ENCODE measurements at regions not wholly inside any gene's neighbourhood (a gene's known extent, or its start where the extent isn't known, plus 50 kb on each side); places are given as distances from the start of the nearest gene placed in this dataset.

- H3K9me3 Mint-ChIP-seq = peaks cover 0 to 3% (median 2%) of the 10 kb centered on the region in 3 donors
- H3K36me3 Mint-ChIP-seq = peaks cover 2% of the 10 kb centered on the region
- no peaks in the 10 kb centered on the region for H3K27me3 Mint-ChIP-seq
- no peaks in the 10 kb centered on the region for H3K4me1 Mint-ChIP-seq
- no peak overlapping the region for H3K27ac Mint-ChIP-seq
- H3K4me3 Mint-ChIP-seq = no peak overlapping the region
Measured at GRCh38 chr17:71405101-71405500, 715.7 kb upstream of the SOX9 start.

GRCh38 chr17:71407981-71408380 is 712.8 kb upstream of the SOX9 start:
- peaks cover 2% of the 10 kb centered on the region for H3K36me3 Mint-ChIP-seq
- no peaks in the 10 kb centered on the region for H3K4me1 Mint-ChIP-seq
- no peaks in the 10 kb centered on the region for H3K27me3 Mint-ChIP-seq
- no peak overlapping the region for H3K4me3 Mint-ChIP-seq
- no peak overlapping the region for H3K27ac Mint-ChIP-seq
- H3K9me3 Mint-ChIP-seq = peaks cover 0 to 3% (median 2%) of the 10 kb centered on the region in 3 donors

- Mint-ChIP-seq H3K27me3 (no peaks in the 10 kb centered on the region), H3K4me3 (no peak overlapping the region)
Measured at GRCh38 chr17:71409137-71409536, 711.7 kb upstream of the SOX9 start.

GRCh38 chr17:71409712-71410111 is 711.1 kb upstream of the SOX9 start:
- no peaks in the 10 kb centered on the region for H3K4me1 Mint-ChIP-seq
- H3K36me3 Mint-ChIP-seq = peaks cover 2% of the 10 kb centered on the region
- no peak overlapping the region for H3K27ac Mint-ChIP-seq
- peaks cover 1% of the 10 kb centered on the region for H3K27me3 Mint-ChIP-seq
- no peak overlapping the region for H3K4me3 Mint-ChIP-seq
- peaks cover 0 to 6% (median 2%) of the 10 kb centered on the region in 3 donors for H3K9me3 Mint-ChIP-seq

More at GRCh38 chr17:71409137-71409536, 711.7 kb upstream of the SOX9 start:
- Mint-ChIP-seq H3K9me3 (peaks cover 0 to 6% (median 2%) of the 10 kb centered on the region in 3 donors), H3K36me3 (peaks cover 2% of the 10 kb centered on the region), H3K4me1 (no peaks in the 10 kb centered on the region), H3K27ac (no peak overlapping the region)

GRCh38 chr17:71412803-71413202 is 708.0 kb upstream of the SOX9 start:
- Mint-ChIP-seq H3K36me3 (no peaks in the 10 kb centered on the region), H3K9me3 (peaks cover 0 to 15% (median 6%) of the 10 kb centered on the region in 3 donors), H3K4me1 (no peaks in the 10 kb centered on the region), H3K4me3 (no peak overlapping the region), H3K27me3 (peaks cover 1% of the 10 kb centered on the region), H3K27ac (no peak overlapping the region)

- Mint-ChIP-seq H3K27me3 (peaks cover 1% of the 10 kb centered on the region), H3K27ac (no peak overlapping the region), H3K4me1 (no peaks in the 10 kb centered on the region), H3K9me3 (peaks cover 0 to 15% (median 6%) of the 10 kb centered on the region in 3 donors), H3K36me3 (no peaks in the 10 kb centered on the region), H3K4me3 (no peak overlapping the region)
Measured at GRCh38 chr17:71413935-71414334, 706.9 kb upstream of the SOX9 start.

GRCh38 chr17:71417142-71417541 is 703.7 kb upstream of the SOX9 start:
- Mint-ChIP-seq H3K9me3 (peaks cover 0 to 12% (median 4%) of the 10 kb centered on the region in 3 donors), H3K4me1 (no peaks in the 10 kb centered on the region), H3K4me3 (no peak overlapping the region), H3K27ac (no peak overlapping the region), H3K36me3 (no peaks in the 10 kb centered on the region), H3K27me3 (peaks cover 1% of the 10 kb centered on the region)

GRCh38 chr17:71422968-71423367 is 697.9 kb upstream of the SOX9 start:
- no peaks in the 10 kb centered on the region for H3K27me3 Mint-ChIP-seq
- H3K27ac Mint-ChIP-seq = no peak overlapping the region
- H3K4me3 Mint-ChIP-seq = no peak overlapping the region
- no peaks in the 10 kb centered on the region for H3K36me3 Mint-ChIP-seq
- no peaks in the 10 kb centered on the region for H3K4me1 Mint-ChIP-seq
- peaks cover 0 to 8% (median 0%) of the 10 kb centered on the region in 3 donors for H3K9me3 Mint-ChIP-seq

- Mint-ChIP-seq H3K9me3 (peaks cover 2 to 12% (median 3%) of the 10 kb centered on the region in 3 donors), H3K4me1 (no peaks in the 10 kb centered on the region), H3K27me3 (no peaks in the 10 kb centered on the region), H3K4me3 (no peak overlapping the region), H3K27ac (no peak overlapping the region), H3K36me3 (no peaks in the 10 kb centered on the region)
Measured at GRCh38 chr17:71423871-71424546, 696.8 kb upstream of the SOX9 start.

- no peak overlapping the region for H3K27ac Mint-ChIP-seq
- H3K4me1 Mint-ChIP-seq = no peaks in the 10 kb centered on the region
- H3K9me3 Mint-ChIP-seq = peaks cover 2 to 21% (median 3%) of the 10 kb centered on the region in 3 donors
- no peaks in the 10 kb centered on the region for H3K36me3 Mint-ChIP-seq
- no peaks in the 10 kb centered on the region for H3K27me3 Mint-ChIP-seq
- H3K4me3 Mint-ChIP-seq = no peak overlapping the region
Measured at GRCh38 chr17:71427801-71428200, 693.0 kb upstream of the SOX9 start.

GRCh38 chr17:71428897-71429296 is 691.9 kb upstream of the SOX9 start:
- no peaks in the 10 kb centered on the region for H3K36me3 Mint-ChIP-seq

GRCh38 chr17:71430281-71430680 is 690.5 kb upstream of the SOX9 start:
- H3K4me3 Mint-ChIP-seq = no peak overlapping the region
- no peak overlapping the region for H3K27ac Mint-ChIP-seq
- H3K27me3 Mint-ChIP-seq = no peaks in the 10 kb centered on the region
- no peaks in the 10 kb centered on the region for H3K36me3 Mint-ChIP-seq
- H3K9me3 Mint-ChIP-seq = peaks cover 2 to 21% (median 3%) of the 10 kb centered on the region in 3 donors
- no peaks in the 10 kb centered on the region for H3K4me1 Mint-ChIP-seq

More at GRCh38 chr17:71428897-71429296, 691.9 kb upstream of the SOX9 start:
- no peaks in the 10 kb centered on the region for H3K27me3 Mint-ChIP-seq
- no peaks in the 10 kb centered on the region for H3K4me1 Mint-ChIP-seq
- peaks cover 2 to 21% (median 3%) of the 10 kb centered on the region in 3 donors for H3K9me3 Mint-ChIP-seq
- no peak overlapping the region for H3K4me3 Mint-ChIP-seq
- no peak overlapping the region for H3K27ac Mint-ChIP-seq

- H3K4me3 Mint-ChIP-seq = no peak overlapping the region
- H3K4me1 Mint-ChIP-seq = no peaks in the 10 kb centered on the region
- H3K36me3 Mint-ChIP-seq = no peaks in the 10 kb centered on the region
Measured at GRCh38 chr17:71431146-71431545, 689.7 kb upstream of the SOX9 start.

GRCh38 chr17:71432378-71433315 is 688.2 kb upstream of the SOX9 start:
- Mint-ChIP-seq H3K9me3 (peaks cover 2 to 17% (median 3%) of the 10 kb centered on the region in 3 donors), H3K27ac (no peak overlapping the region), H3K4me1 (no peaks in the 10 kb centered on the region), H3K4me3 (no peak overlapping the region), H3K27me3 (no peaks in the 10 kb centered on the region), H3K36me3 (no peaks in the 10 kb centered on the region)

More at GRCh38 chr17:71431146-71431545, 689.7 kb upstream of the SOX9 start:
- H3K9me3 Mint-ChIP-seq = peaks cover 2 to 21% (median 3%) of the 10 kb centered on the region in 3 donors
- H3K27me3 Mint-ChIP-seq = no peaks in the 10 kb centered on the region
- H3K27ac Mint-ChIP-seq = no peak overlapping the region

- H3K4me1 Mint-ChIP-seq = no peaks in the 10 kb centered on the region
- H3K9me3 Mint-ChIP-seq = peaks cover 0 to 9% (median 2%) of the 10 kb centered on the region in 3 donors
- no peak overlapping the region for H3K27ac Mint-ChIP-seq
- H3K27me3 Mint-ChIP-seq = no peaks in the 10 kb centered on the region
- no peak overlapping the region for H3K4me3 Mint-ChIP-seq
- H3K36me3 Mint-ChIP-seq = no peaks in the 10 kb centered on the region
Measured at GRCh38 chr17:71434716-71435115, 686.1 kb upstream of the SOX9 start.

All from IgD-negative memory B cell (primary cell).